Transverse colon (tissue), 4 donors: ENCODE measurements at regions not wholly inside any gene's neighbourhood (a gene's known extent, or its start where the extent isn't known, plus 50 kb on each side); places are given as distances from the start of the nearest gene placed in this dataset.

ENCODE experiments used
- EP300 ChIP-seq: sonication (generic); formaldehyde crosslinking; IDR thresholded peaks from one replicate; pipeline ENCODE4 v1.6.1; 2017; ENCODE audit warnings: antibody characterized with exemption, low read depth
- POLR2A ChIP-seq: fragments of 450-650 bp; IDR thresholded peaks from one replicate; pipeline ENCODE4 v1.6.1; 2016; ENCODE audit warnings: antibody characterized with exemption, mild to moderate bottlenecking, moderate library complexity
- POLR2AphosphoS5 ChIP-seq, 3 donors: sonication (generic); formaldehyde crosslinking; IDR thresholded peaks; one replicate each; pipeline ENCODE4 v1.6.1; 2016; ENCODE audit warnings: antibody characterized with exemption in 3 of 3
- TF ChIP-seq, protein P1 (sequence below), 5 experiments: fragments of 200-600 bp in 3 of 5; fragments of 450-650 bp in 2 of 5; sonication (generic) in 3 of 5; IDR thresholded peaks; 1 replicate in 2 of 5; 2 replicates in 3 of 5; pipeline ENCODE4 v1.5.1; 2016 to 2017; ENCODE audit warnings: antibody characterized with exemption in 5 of 5, inconsistent platforms in 3 of 5, mild to moderate bottlenecking in 2 of 5, moderate library complexity in 1 of 5

GRCh38 chr1:30137001-30137400 is 586.4 kb downstream of the MATN1 start:
- TF ChIP-seq, protein P1, sequence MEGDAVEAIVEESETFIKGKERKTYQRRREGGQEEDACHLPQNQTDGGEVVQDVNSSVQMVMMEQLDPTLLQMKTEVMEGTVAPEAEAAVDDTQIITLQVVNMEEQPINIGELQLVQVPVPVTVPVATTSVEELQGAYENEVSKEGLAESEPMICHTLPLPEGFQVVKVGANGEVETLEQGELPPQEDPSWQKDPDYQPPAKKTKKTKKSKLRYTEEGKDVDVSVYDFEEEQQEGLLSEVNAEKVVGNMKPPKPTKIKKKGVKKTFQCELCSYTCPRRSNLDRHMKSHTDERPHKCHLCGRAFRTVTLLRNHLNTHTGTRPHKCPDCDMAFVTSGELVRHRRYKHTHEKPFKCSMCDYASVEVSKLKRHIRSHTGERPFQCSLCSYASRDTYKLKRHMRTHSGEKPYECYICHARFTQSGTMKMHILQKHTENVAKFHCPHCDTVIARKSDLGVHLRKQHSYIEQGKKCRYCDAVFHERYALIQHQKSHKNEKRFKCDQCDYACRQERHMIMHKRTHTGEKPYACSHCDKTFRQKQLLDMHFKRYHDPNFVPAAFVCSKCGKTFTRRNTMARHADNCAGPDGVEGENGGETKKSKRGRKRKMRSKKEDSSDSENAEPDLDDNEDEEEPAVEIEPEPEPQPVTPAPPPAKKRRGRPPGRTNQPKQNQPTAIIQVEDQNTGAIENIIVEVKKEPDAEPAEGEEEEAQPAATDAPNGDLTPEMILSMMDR (IDR thresholded peaks at IDR 0.05) = no peak
- TF ChIP-seq EP300 (no peak), POLR2A (no peak), POLR2AphosphoS5 (IDR thresholded peaks at IDR 0.05) (no peak)
